ENCODE measurements at regions not wholly inside any gene's neighbourhood (a gene's known extent, or its start where the extent isn't known, plus 50 kb on each side); places are given as distances from the start of the nearest gene placed in this dataset.
A peak's percentile ranks its signal among the peaks of the same experiment; 100 is the strongest.
"Not testable (repeated sequence)": the region's sequence is repeated elsewhere in the genome, so short reads cannot be mapped to it uniquely, and the experiment has no call there.

GRCh38 chr9:66046992-66047391 is 310.0 kb downstream of the FOXD4L4 start:
- H3K4me1 Mint-ChIP-seq; H3K27me3 Mint-ChIP-seq; H3K4me3 ChIP-seq (ENCODE audit: low read length); H3K36me3 ChIP-seq (ENCODE audit: insufficient read depth, low read length); H3K4me1 ChIP-seq (ENCODE audit: insufficient read depth, low read length); H3K36me3 Mint-ChIP-seq; CTCF ChIA-PET; H3K9me3 Mint-ChIP-seq; H3K27ac Mint-ChIP-seq; H3K9me3 ChIP-seq (ENCODE audit: low read length); H3K27ac ChIP-seq (ENCODE audit: low read depth, low read length); H3K27me3 ChIP-seq (ENCODE audit: insufficient read depth, low read length, poor library complexity, severe bottlenecking); H3K4me3 Mint-ChIP-seq; DNase-seq; POLR2A ChIA-PET: not testable (repeated sequence)

GRCh38 chr9:66049721-66050120 is 312.8 kb downstream of the FOXD4L4 start:
- H3K9me3 Mint-ChIP-seq; H3K4me1 ChIP-seq (ENCODE audit: insufficient read depth, low read length); CTCF ChIA-PET; POLR2A ChIA-PET; H3K27ac ChIP-seq (ENCODE audit: low read depth, low read length); H3K36me3 Mint-ChIP-seq; H3K27me3 Mint-ChIP-seq; DNase-seq; H3K9me3 ChIP-seq (ENCODE audit: low read length); H3K4me3 ChIP-seq (ENCODE audit: low read length); H3K4me1 Mint-ChIP-seq; H3K4me3 Mint-ChIP-seq; H3K27me3 ChIP-seq (ENCODE audit: insufficient read depth, low read length, poor library complexity, severe bottlenecking); H3K27ac Mint-ChIP-seq; H3K36me3 ChIP-seq (ENCODE audit: insufficient read depth, low read length): not testable (repeated sequence)

DNA sequence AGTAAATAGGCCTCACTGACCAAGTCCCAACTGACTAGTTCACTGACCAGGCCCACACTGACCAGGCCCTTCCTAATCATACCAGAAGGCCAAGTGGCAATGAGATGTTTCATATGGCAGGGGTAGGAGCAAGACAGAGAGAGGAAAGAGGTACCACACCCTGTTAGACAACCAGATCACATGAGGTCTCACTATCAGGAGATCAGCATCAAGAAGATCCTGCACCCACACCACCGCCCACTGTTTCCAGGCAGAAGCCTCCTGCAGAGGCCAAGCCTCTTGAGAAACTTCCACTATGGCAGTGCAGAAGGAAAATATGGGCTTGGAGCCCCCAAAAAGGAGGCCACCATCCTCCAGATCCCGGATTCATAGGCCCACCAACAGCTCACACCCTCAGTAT is 317.8 kb downstream of the FOXD4L4 start:
- H3K27me3 ChIP-seq (ENCODE audit: insufficient read depth, low read length, poor library complexity, severe bottlenecking); H3K9me3 ChIP-seq (ENCODE audit: low read length); H3K9me3 Mint-ChIP-seq; H3K4me1 Mint-ChIP-seq; H3K4me1 ChIP-seq (ENCODE audit: insufficient read depth, low read length); H3K27ac ChIP-seq (ENCODE audit: low read depth, low read length); H3K27me3 Mint-ChIP-seq; H3K36me3 Mint-ChIP-seq; POLR2A ChIA-PET; DNase-seq; H3K36me3 ChIP-seq (ENCODE audit: insufficient read depth, low read length); H3K4me3 ChIP-seq (ENCODE audit: low read length); CTCF ChIA-PET; H3K4me3 Mint-ChIP-seq; H3K27ac Mint-ChIP-seq: not testable (repeated sequence)

GRCh38 chr9:66060681-66061080 is 323.7 kb downstream of the FOXD4L4 start:
- H3K4me1 Mint-ChIP-seq; DNase-seq; H3K27me3 ChIP-seq (ENCODE audit: insufficient read depth, low read length, poor library complexity, severe bottlenecking); H3K27ac ChIP-seq (ENCODE audit: low read depth, low read length); H3K27me3 Mint-ChIP-seq; POLR2A ChIA-PET; H3K27ac Mint-ChIP-seq; H3K9me3 Mint-ChIP-seq; H3K4me3 Mint-ChIP-seq; H3K4me1 ChIP-seq (ENCODE audit: insufficient read depth, low read length); H3K36me3 Mint-ChIP-seq; H3K36me3 ChIP-seq (ENCODE audit: insufficient read depth, low read length); H3K4me3 ChIP-seq (ENCODE audit: low read length); CTCF ChIA-PET; H3K9me3 ChIP-seq (ENCODE audit: low read length): not testable (repeated sequence)

DNA sequence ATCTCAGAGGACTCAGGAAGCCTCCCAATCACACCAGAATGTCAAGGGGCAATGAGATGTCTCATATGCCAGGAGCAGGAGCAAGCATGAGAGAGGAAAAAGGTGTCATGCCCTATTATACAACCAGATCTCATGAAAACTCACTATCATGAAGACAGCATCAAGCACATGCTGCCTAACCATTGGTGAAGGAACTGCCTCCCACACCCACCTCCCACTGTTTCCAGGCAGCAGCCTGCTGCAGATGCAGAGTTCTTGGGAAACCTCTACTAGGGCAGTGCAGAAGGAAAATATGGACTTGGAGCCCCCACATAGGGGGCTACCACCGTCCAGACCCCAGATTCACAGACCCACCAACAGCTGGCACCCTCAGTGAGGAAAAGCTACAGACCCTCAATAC is 326.9 kb downstream of the FOXD4L4 start:
- H3K27ac Mint-ChIP-seq; H3K4me3 ChIP-seq (ENCODE audit: low read length); POLR2A ChIA-PET; H3K36me3 ChIP-seq (ENCODE audit: insufficient read depth, low read length); CTCF ChIA-PET; H3K9me3 Mint-ChIP-seq; H3K4me1 ChIP-seq (ENCODE audit: insufficient read depth, low read length); H3K27me3 Mint-ChIP-seq; H3K4me1 Mint-ChIP-seq; DNase-seq; H3K9me3 ChIP-seq (ENCODE audit: low read length); H3K4me3 Mint-ChIP-seq; H3K27me3 ChIP-seq (ENCODE audit: insufficient read depth, low read length, poor library complexity, severe bottlenecking); H3K36me3 Mint-ChIP-seq; H3K27ac ChIP-seq (ENCODE audit: low read depth, low read length): not testable (repeated sequence)

DNA sequence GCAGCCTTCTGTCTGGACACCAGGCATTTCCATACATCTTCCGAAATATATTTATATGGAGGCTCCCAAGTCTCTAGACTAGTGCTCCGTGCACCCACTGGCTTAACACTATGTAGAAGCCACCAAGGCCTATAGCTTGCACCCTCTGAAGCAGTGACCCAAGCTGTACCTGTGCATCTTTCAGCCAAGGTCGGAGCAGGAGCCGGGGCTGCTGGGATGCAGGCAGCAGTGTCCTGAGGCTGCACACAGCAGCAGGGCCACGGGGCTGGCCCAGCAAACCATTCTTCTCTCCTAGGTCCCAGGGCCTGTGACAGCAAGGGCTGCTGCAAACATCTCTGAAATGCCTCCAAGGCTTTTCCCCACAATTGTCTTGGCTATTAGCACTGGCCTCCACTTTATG is 328.8 kb downstream of the FOXD4L4 start:
- POLR2A ChIA-PET; H3K27me3 Mint-ChIP-seq; H3K4me3 ChIP-seq (ENCODE audit: low read length); H3K36me3 ChIP-seq (ENCODE audit: insufficient read depth, low read length); H3K4me3 Mint-ChIP-seq; H3K4me1 ChIP-seq (ENCODE audit: insufficient read depth, low read length); H3K27ac ChIP-seq (ENCODE audit: low read depth, low read length); DNase-seq; H3K27me3 ChIP-seq (ENCODE audit: insufficient read depth, low read length, poor library complexity, severe bottlenecking); H3K9me3 ChIP-seq (ENCODE audit: low read length); H3K4me1 Mint-ChIP-seq; H3K9me3 Mint-ChIP-seq; H3K36me3 Mint-ChIP-seq; CTCF ChIA-PET; H3K27ac Mint-ChIP-seq: not testable (repeated sequence)

DNA sequence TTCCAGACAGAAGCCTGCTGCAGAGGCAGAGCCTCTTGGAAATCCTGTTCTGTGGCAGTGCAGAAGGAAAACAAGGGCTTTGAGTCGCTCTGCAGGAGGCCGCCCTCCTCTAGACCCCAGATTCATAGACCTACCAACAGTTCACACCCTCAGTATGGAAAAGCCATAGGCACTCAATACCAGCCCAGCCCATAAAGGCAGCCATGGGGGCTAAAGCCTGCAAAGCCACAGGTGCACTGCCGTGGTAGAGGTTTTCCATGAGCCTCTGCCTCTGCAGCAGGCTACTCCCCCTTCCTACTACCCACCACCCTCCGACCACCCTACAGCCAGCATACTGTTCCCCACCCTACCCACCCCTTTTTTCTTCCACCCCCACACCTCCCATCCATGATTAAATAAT is 330.3 kb downstream of the FOXD4L4 start:
- H3K9me3 Mint-ChIP-seq; CTCF ChIA-PET; H3K4me3 Mint-ChIP-seq; H3K36me3 ChIP-seq (ENCODE audit: insufficient read depth, low read length); H3K27ac ChIP-seq (ENCODE audit: low read depth, low read length); POLR2A ChIA-PET; H3K36me3 Mint-ChIP-seq; H3K27me3 ChIP-seq (ENCODE audit: insufficient read depth, low read length, poor library complexity, severe bottlenecking); H3K27ac Mint-ChIP-seq; H3K4me3 ChIP-seq (ENCODE audit: low read length); H3K9me3 ChIP-seq (ENCODE audit: low read length); H3K4me1 Mint-ChIP-seq; H3K4me1 ChIP-seq (ENCODE audit: insufficient read depth, low read length); H3K27me3 Mint-ChIP-seq: not testable (repeated sequence)
- DNase-seq = peak in 1 of 5 donors; percentile 21

DNA sequence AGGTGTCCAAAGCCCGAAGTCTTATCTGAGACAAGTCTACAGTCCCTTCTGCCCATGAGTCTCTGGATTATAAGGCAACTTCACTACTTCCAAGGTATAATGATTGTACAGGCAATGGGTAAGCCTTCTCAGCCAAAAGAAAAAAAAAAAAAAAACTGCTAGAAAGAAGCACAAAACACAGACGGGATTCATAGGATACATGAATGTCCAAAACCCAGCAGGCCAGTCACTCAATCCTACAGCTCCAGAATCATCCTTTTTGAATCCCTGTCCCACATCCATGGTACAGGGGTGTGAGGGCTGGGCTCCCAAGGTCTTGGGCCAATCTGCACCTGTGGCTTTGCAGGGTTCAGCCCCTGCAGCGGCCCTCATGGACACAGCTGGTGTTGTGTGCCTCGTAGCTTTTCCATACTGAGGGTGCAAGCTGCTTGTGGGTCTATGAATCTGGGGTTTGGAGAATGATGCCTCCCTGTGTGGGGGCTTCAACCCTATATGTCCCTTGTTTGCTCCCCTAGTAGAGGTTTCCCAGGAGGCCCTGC is 331.6 kb downstream of the FOXD4L4 start:
- H3K36me3 ChIP-seq (ENCODE audit: insufficient read depth, low read length); H3K9me3 Mint-ChIP-seq; H3K4me3 ChIP-seq (ENCODE audit: low read length); POLR2A ChIA-PET; H3K4me1 ChIP-seq (ENCODE audit: insufficient read depth, low read length); H3K9me3 ChIP-seq (ENCODE audit: low read length); H3K27me3 ChIP-seq (ENCODE audit: insufficient read depth, low read length, poor library complexity, severe bottlenecking); H3K27ac Mint-ChIP-seq; H3K27ac ChIP-seq (ENCODE audit: low read depth, low read length); DNase-seq; H3K36me3 Mint-ChIP-seq; CTCF ChIA-PET; H3K4me3 Mint-ChIP-seq; H3K4me1 Mint-ChIP-seq; H3K27me3 Mint-ChIP-seq: not testable (repeated sequence)

DNA sequence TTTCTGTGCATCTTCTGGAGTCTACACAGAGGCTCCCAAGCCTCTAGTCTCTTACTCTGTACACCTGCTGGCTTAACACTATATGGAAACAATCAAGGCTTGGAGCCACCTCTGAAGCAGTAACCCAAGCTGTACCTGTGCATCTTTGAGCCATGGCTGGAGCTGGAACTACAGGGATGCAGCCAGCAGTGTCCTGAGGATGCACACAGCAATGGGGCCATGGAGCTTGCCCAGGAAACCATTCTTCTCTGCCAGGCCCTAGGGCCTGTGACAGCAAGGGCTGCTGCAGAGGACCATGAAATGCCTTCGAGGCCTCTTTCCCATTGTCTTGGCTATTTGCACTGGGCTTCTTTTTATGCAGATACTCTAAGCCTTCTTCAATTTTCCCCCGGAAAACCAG is 332.1 kb downstream of the FOXD4L4 start:
- H3K27ac ChIP-seq (ENCODE audit: low read depth, low read length); H3K36me3 Mint-ChIP-seq; POLR2A ChIA-PET; H3K27ac Mint-ChIP-seq; H3K9me3 Mint-ChIP-seq; DNase-seq; H3K9me3 ChIP-seq (ENCODE audit: low read length); H3K27me3 ChIP-seq (ENCODE audit: insufficient read depth, low read length, poor library complexity, severe bottlenecking); H3K36me3 ChIP-seq (ENCODE audit: insufficient read depth, low read length); H3K4me3 ChIP-seq (ENCODE audit: low read length); CTCF ChIA-PET; H3K4me1 ChIP-seq (ENCODE audit: insufficient read depth, low read length); H3K4me1 Mint-ChIP-seq; H3K27me3 Mint-ChIP-seq; H3K4me3 Mint-ChIP-seq: not testable (repeated sequence)

All from CD8-positive, alpha-beta memory T cell (primary cell).